ENCODE measurements at regions not wholly inside any gene's neighbourhood (a gene's known extent, or its start where the extent isn't known, plus 50 kb on each side); places are given as distances from the start of the nearest gene placed in this dataset.

GRCh38 chr22:44386386-44387035 lies 73.8 kb upstream of the SHISAL1 start:
- TF ChIP-seq, protein P1, sequence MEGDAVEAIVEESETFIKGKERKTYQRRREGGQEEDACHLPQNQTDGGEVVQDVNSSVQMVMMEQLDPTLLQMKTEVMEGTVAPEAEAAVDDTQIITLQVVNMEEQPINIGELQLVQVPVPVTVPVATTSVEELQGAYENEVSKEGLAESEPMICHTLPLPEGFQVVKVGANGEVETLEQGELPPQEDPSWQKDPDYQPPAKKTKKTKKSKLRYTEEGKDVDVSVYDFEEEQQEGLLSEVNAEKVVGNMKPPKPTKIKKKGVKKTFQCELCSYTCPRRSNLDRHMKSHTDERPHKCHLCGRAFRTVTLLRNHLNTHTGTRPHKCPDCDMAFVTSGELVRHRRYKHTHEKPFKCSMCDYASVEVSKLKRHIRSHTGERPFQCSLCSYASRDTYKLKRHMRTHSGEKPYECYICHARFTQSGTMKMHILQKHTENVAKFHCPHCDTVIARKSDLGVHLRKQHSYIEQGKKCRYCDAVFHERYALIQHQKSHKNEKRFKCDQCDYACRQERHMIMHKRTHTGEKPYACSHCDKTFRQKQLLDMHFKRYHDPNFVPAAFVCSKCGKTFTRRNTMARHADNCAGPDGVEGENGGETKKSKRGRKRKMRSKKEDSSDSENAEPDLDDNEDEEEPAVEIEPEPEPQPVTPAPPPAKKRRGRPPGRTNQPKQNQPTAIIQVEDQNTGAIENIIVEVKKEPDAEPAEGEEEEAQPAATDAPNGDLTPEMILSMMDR (IDR thresholded peaks at IDR 0.05), result no peak
- no peak for TF ChIP-seq EZH2phosphoT487 (IDR thresholded peaks at IDR 0.05)

All from neural progenitor cell (in vitro differentiated cells).